Sigmoid colon (tissue), 4 donors: ENCODE measurements at regions not wholly inside any gene's neighbourhood (a gene's known extent, or its start where the extent isn't known, plus 50 kb on each side); places are given as distances from the start of the nearest gene placed in this dataset.

Source experiments
- EP300 ChIP-seq, 4 donors: sonication (generic); formaldehyde crosslinking; IDR thresholded peaks; one replicate each; pipeline ENCODE4 v1.6.1; 2017; ENCODE audit warnings: antibody characterized with exemption in 4 of 4
- POLR2A ChIP-seq, 2 donors: fragments of 450-650 bp; IDR thresholded peaks; one replicate each; pipeline ENCODE4 v1.6.1; 2016; ENCODE audit warnings: antibody characterized with exemption in 2 of 2, mild to moderate bottlenecking in 2 of 2, moderate library complexity in 2 of 2
- POLR2AphosphoS5 ChIP-seq, 4 donors: sonication (generic); formaldehyde crosslinking; IDR thresholded peaks; one replicate each; pipeline ENCODE4 v1.6.1; 2017; ENCODE audit warnings: antibody characterized with exemption in 4 of 4
- TF ChIP-seq, protein P1 (sequence below), 4 experiments: fragments of 450-650 bp in 3 of 4; fragments of 200-600 bp in 1 of 4; IDR thresholded peaks; one replicate each; pipeline ENCODE4 v1.5.1; 2016 to 2019; ENCODE audit warnings: antibody characterized with exemption in 4 of 4, mild to moderate bottlenecking in 3 of 4, moderate library complexity in 2 of 4

DNA sequence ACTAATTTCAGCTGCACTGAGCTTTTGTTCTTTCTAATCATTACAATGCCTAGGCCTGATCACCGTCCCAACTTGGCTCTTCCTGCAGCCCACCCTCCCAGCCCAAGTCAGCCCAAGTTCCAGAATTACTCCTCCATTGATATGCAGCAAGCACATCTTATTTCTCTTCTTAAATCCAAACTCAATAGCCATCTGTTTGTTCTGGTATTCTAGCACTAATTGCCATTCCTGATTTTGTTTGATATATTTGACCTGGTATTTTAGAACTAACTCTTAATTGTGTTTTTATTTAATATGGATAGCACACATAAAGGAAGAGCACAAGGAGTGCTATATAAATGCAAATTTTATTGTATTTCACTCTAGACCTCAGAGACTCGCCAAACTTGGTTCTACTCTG, 241.2 kb downstream of the SKIDA1 start:
- TF ChIP-seq POLR2AphosphoS5 (IDR thresholded peaks at IDR 0.05) (no peak), POLR2A (IDR thresholded peaks at IDR 0.05) (no peak), EP300 (IDR thresholded peaks at IDR 0.05) (no peak)
- TF ChIP-seq, protein P1, sequence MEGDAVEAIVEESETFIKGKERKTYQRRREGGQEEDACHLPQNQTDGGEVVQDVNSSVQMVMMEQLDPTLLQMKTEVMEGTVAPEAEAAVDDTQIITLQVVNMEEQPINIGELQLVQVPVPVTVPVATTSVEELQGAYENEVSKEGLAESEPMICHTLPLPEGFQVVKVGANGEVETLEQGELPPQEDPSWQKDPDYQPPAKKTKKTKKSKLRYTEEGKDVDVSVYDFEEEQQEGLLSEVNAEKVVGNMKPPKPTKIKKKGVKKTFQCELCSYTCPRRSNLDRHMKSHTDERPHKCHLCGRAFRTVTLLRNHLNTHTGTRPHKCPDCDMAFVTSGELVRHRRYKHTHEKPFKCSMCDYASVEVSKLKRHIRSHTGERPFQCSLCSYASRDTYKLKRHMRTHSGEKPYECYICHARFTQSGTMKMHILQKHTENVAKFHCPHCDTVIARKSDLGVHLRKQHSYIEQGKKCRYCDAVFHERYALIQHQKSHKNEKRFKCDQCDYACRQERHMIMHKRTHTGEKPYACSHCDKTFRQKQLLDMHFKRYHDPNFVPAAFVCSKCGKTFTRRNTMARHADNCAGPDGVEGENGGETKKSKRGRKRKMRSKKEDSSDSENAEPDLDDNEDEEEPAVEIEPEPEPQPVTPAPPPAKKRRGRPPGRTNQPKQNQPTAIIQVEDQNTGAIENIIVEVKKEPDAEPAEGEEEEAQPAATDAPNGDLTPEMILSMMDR (IDR thresholded peaks at IDR 0.05), result no peak
